ENCODE measurements at regions not wholly inside any gene's neighbourhood (a gene's known extent, or its start where the extent isn't known, plus 50 kb on each side); places are given as distances from the start of the nearest gene placed in this dataset.

DNA sequence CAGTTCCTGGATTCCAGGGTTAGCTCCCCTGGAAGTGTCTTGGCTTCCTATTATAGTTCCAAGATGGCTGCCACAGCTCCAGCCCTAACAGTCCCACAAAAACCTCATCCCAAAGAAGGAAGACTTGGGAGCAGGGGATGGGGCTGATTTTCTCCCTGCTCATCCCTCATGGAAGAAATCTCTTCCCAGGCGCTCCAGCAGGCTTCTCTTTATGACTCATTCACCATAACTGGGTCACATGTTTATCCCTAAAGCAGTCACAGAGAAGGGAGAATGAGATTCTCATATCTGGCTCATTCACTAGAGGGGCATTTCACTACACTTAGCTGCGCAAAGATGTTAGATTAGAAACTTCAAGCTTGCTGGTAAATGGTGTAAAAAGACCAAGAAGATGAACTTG lies 206.5 kb upstream of the IRX3 start:
- no peaks in the 10 kb centered on the region for H3K9me3 ChIP-seq (ENCODE audit: control insufficient read depth in 2 of 3, insufficient read depth in 1 of 3, low read length in 3 of 3)
- H3K4me1 ChIP-seq (ENCODE audit: control insufficient read depth in 2 of 3, insufficient read depth in 2 of 3, low read depth in 1 of 3, low read length in 3 of 3): no peaks in the 10 kb centered on the region
- H3K27ac ChIP-seq (ENCODE audit: low read depth in 2 of 2, low read length in 2 of 2): no peak overlapping the region
- H3K27me3 ChIP-seq (ENCODE audit: control insufficient read depth, insufficient read depth, low read length): no peaks in the 10 kb centered on the region
- H3K36me3 ChIP-seq (ENCODE audit: control insufficient read depth in 2 of 3, insufficient read depth in 3 of 3, low read length in 3 of 3): no peaks in the 10 kb centered on the region
- FAIRE-seq (no peak), DNase-seq (no peak)
- intact Hi-C loops (cut with DNase I): no loop called here
- H3K4me3 ChIP-seq (ENCODE audit: low read length in 3 of 3): no peak overlapping the region
- H3K9ac ChIP-seq (ENCODE audit: low read length in 3 of 3): no peak overlapping the region
- TF ChIP-seq, protein P1, sequence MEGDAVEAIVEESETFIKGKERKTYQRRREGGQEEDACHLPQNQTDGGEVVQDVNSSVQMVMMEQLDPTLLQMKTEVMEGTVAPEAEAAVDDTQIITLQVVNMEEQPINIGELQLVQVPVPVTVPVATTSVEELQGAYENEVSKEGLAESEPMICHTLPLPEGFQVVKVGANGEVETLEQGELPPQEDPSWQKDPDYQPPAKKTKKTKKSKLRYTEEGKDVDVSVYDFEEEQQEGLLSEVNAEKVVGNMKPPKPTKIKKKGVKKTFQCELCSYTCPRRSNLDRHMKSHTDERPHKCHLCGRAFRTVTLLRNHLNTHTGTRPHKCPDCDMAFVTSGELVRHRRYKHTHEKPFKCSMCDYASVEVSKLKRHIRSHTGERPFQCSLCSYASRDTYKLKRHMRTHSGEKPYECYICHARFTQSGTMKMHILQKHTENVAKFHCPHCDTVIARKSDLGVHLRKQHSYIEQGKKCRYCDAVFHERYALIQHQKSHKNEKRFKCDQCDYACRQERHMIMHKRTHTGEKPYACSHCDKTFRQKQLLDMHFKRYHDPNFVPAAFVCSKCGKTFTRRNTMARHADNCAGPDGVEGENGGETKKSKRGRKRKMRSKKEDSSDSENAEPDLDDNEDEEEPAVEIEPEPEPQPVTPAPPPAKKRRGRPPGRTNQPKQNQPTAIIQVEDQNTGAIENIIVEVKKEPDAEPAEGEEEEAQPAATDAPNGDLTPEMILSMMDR (IDR thresholded peaks at IDR 0.05; ENCODE audit: borderline replicate concordance, extremely low read depth, insufficient read depth): no peak

DNA sequence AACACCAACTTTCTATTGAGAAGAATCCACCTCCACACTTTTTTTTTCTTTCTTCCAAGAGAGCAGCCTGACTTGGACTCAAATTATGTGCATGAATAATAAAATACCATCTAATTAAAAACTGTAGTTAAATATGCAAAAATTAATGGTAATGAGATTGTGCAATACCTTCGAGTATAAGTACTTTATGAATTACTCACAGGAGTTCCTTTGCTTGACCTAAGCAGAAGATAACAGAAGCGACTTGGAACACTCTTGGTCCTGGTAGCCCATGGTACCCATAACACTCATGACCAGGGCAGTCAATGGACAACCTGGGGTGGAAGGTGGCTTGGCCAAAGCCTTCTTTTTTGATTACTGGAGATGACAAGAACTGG lies 203.5 kb upstream of the IRX3 start:
- TF ChIP-seq, protein P1 (IDR thresholded peaks at IDR 0.05; ENCODE audit: borderline replicate concordance, extremely low read depth, insufficient read depth): no peak
- intact Hi-C loops (cut with DNase I): no loop called here
- H3K4me3 ChIP-seq (ENCODE audit: low read length in 3 of 3): no peak overlapping the region
- DNase-seq (no peak), FAIRE-seq (no peak)
- H3K9me3 ChIP-seq (ENCODE audit: control insufficient read depth in 2 of 3, insufficient read depth in 1 of 3, low read length in 3 of 3): no peaks in the 10 kb centered on the region
- no peaks in the 10 kb centered on the region for H3K36me3 ChIP-seq (ENCODE audit: control insufficient read depth in 2 of 3, insufficient read depth in 3 of 3, low read length in 3 of 3)
- no peak overlapping the region for H3K9ac ChIP-seq (ENCODE audit: low read length in 3 of 3)
- no peaks in the 10 kb centered on the region for H3K27me3 ChIP-seq (ENCODE audit: control insufficient read depth, insufficient read depth, low read length)
- H3K4me1 ChIP-seq (ENCODE audit: control insufficient read depth in 2 of 3, insufficient read depth in 2 of 3, low read depth in 1 of 3, low read length in 3 of 3): no peaks in the 10 kb centered on the region
- no peak overlapping the region for H3K27ac ChIP-seq (ENCODE audit: low read depth in 2 of 2, low read length in 2 of 2)

GRCh38 chr16:54489225-54490111 lies 202.9 kb upstream of the IRX3 start:
- Histone ChIP-seq H3K4me1 (ENCODE audit: control insufficient read depth in 2 of 3, insufficient read depth in 2 of 3, low read depth in 1 of 3, low read length in 3 of 3) (no peaks in the 10 kb centered on the region), H3K9ac (ENCODE audit: low read length in 3 of 3) (no peak overlapping the region), H3K27me3 (ENCODE audit: control insufficient read depth, insufficient read depth, low read length) (no peaks in the 10 kb centered on the region), H3K27ac (ENCODE audit: low read depth in 2 of 2, low read length in 2 of 2) (no peak overlapping the region), H3K4me3 (ENCODE audit: low read length in 3 of 3) (no peak overlapping the region), H3K9me3 (ENCODE audit: control insufficient read depth in 2 of 3, insufficient read depth in 1 of 3, low read length in 3 of 3) (no peaks in the 10 kb centered on the region), H3K36me3 (ENCODE audit: control insufficient read depth in 2 of 3, insufficient read depth in 3 of 3, low read length in 3 of 3) (no peaks in the 10 kb centered on the region)
- TF ChIP-seq, protein P1 (IDR thresholded peaks at IDR 0.05; ENCODE audit: borderline replicate concordance, extremely low read depth, insufficient read depth): no peak
- intact Hi-C loops (cut with DNase I): no loop called here
- DNase-seq (peak in 2 of 5 donors; percentile 29 to 61), FAIRE-seq (no peak)
